Right lobe of liver (tissue), 4 donors: ENCODE measurements at regions not wholly inside any gene's neighbourhood (a gene's known extent, or its start where the extent isn't known, plus 50 kb on each side); places are given as distances from the start of the nearest gene placed in this dataset.

ENCODE experiments used
- CTCF ChIP-seq, 4 donors: fragments of 200-600 bp in 3 of 4; fragments of 450-650 bp in 1 of 4; IDR thresholded peaks; one replicate each; pipeline versions ENCODE4 v1.5.1 to v1.8.0; 2016 to 2022; ENCODE audit warnings: antibody characterized with exemption in 4 of 4, mild to moderate bottlenecking in 2 of 4
- POLR2A ChIP-seq: fragments of 450-650 bp; IDR thresholded peaks from one replicate; pipeline ENCODE4 v1.6.1; 2017; ENCODE audit warnings: antibody characterized with exemption, mild to moderate bottlenecking
- donor health status: DM: no; HTN: no; CAD: no.
- donor health status: DM: no; HTN: no; CAD: no.
- donor health status: DM: no; HTN: yes; CAD: no.

- TF ChIP-seq CTCF (IDR thresholded peaks at IDR 0.05) (no peak), POLR2A (no peak)
Measured at GRCh38 chr10:4512196-4512595, 313.8 kb upstream of the AKR1E2 start.
